Stomach (tissue), 8 donors: ENCODE measurements at regions not wholly inside any gene's neighbourhood (a gene's known extent, or its start where the extent isn't known, plus 50 kb on each side); places are given as distances from the start of the nearest gene placed in this dataset.

Experiments used
- DNase-seq, 2 donors: peaks; one replicate each; pipeline versions ENCODE4 v3.0.0 to v3.0.0-alpha.2; 2013 to 2019
- H3K27ac ChIP-seq, 5 donors: fragments of 200-600 bp in 4 of 5; sonication (generic) in 4 of 5; one replicate each; pipeline ENCODE4 v1.5.1; 2013 to 2019; ENCODE audit warnings: mild to moderate bottlenecking in 1 of 5, moderate library complexity in 1 of 5
- H3K27me3 ChIP-seq, 3 donors: fragments of 200-600 bp; sonication (generic); one replicate each; pipeline ENCODE4 v1.5.1; 2017 to 2019; ENCODE audit warnings: mixed run types in 1 of 3
- H3K36me3 ChIP-seq, 4 donors: fragments of 200-600 bp; sonication (generic); 1 replicate in 3 of 4; 2 replicates in 1 of 4; pipeline ENCODE4 v1.5.1; 2016 to 2019
- H3K4me1 ChIP-seq, 4 donors: fragments of 200-600 bp; sonication (generic); one replicate each; pipeline ENCODE4 v1.5.1; 2016 to 2019
- H3K4me3 ChIP-seq, 4 donors: fragments of 200-600 bp; sonication (generic) in 3 of 4; one replicate each; pipeline ENCODE4 v1.5.1; 2016 to 2019; ENCODE audit warnings: mild to moderate bottlenecking in 1 of 4
- H3K9me3 ChIP-seq, 4 donors: fragments of 200-600 bp; sonication (generic); one replicate each; pipeline ENCODE4 v1.5.1; 2016 to 2019
- CTCF ChIP-seq, 7 experiments: fragments of 450-650 bp in 4 of 7; fragments of 200-600 bp in 3 of 7; sonication (generic) in 3 of 7; IDR thresholded peaks; one replicate each; pipeline ENCODE4 v1.5.1; 2016 to 2019; ENCODE audit warnings: antibody characterized with exemption in 7 of 7, control low read depth in 2 of 7, mild to moderate bottlenecking in 1 of 7
- EP300 ChIP-seq: sonication (generic); formaldehyde crosslinking; IDR thresholded peaks from one replicate; pipeline ENCODE4 v1.6.1; 2017; ENCODE audit warnings: antibody characterized with exemption
- POLR2A ChIP-seq, 4 donors: fragments of 450-650 bp; IDR thresholded peaks; one replicate each; pipeline ENCODE4 v1.6.1; 2016; ENCODE audit warnings: antibody characterized with exemption in 4 of 4, control low read depth in 2 of 4, mild to moderate bottlenecking in 1 of 4, moderate library complexity in 1 of 4
- POLR2AphosphoS5 ChIP-seq, 3 donors: sonication (generic); formaldehyde crosslinking; IDR thresholded peaks; one replicate each; pipeline ENCODE4 v1.6.1; 2016; ENCODE audit warnings: antibody characterized with exemption in 3 of 3
- WGBS, 5 donors: extraction: QIAGEN DNeasy Blood & Tissue Kit in 3 of 5; methylation state at CpG; one replicate each; pipeline versions ENCODE4 v1.1.5 to v1.1.7; 2013 to 2018; 5-methylcytosine and 5-hydroxymethylcytosine counted together
- intact Hi-C: fragments of 100-400 bp; cut with DNase I; formaldehyde crosslinking; loops from one replicate; pipeline ENCODE4 v1.15.1; 2023; ENCODE audit warnings: low total_unique reads
- donor health status: healthy with polysubstance abuse.
- donor health status: Bipolar disorder and iron deficiency.
- donor health status: healthy.

- no peaks in the 10 kb centered on the region for H3K36me3 ChIP-seq
- TF ChIP-seq POLR2A (IDR thresholded peaks at IDR 0.05), result no peak
- no peak for TF ChIP-seq EP300
- no peak for TF ChIP-seq POLR2AphosphoS5 (IDR thresholded peaks at IDR 0.05)
- TF ChIP-seq CTCF (IDR thresholded peaks at IDR 0.05), result no peak
- H3K4me3 ChIP-seq, result no peak overlapping the region
- no peak for DNase-seq
- no peaks in the 10 kb centered on the region for H3K9me3 ChIP-seq
- H3K4me1 ChIP-seq, result no peaks in the 10 kb centered on the region
- WGBS, 5 donors, result 85 to 95% (median 92%) methylated on average over 3 of the region's 3 CpGs
- no peaks in the 10 kb centered on the region for H3K27me3 ChIP-seq
- intact Hi-C loops, result no loop called here
- no peak overlapping the region for H3K27ac ChIP-seq
Measured at GRCh38 chr6:130603391-130603790, 223.8 kb upstream of the SMLR1 start.

GRCh38 chr6:130604841-130605399, 222.3 kb upstream of the SMLR1 start:
- intact Hi-C loops, result no loop called here
- H3K27ac ChIP-seq, result no peak overlapping the region
- TF ChIP-seq CTCF (IDR thresholded peaks at IDR 0.05) (no peak), POLR2A (IDR thresholded peaks at IDR 0.05) (no peak), EP300 (no peak), POLR2AphosphoS5 (IDR thresholded peaks at IDR 0.05) (no peak)
- WGBS, 5 donors, result 49 to 62% (median 57%) methylated on average over 2 of the region's 2 CpGs
- H3K9me3 ChIP-seq, result no peaks in the 10 kb centered on the region
- DNase-seq, result peak in 1 of 2 donors; percentile 3
- H3K4me1 ChIP-seq, result no peaks in the 10 kb centered on the region
- H3K4me3 ChIP-seq, result no peak overlapping the region
- H3K27me3 ChIP-seq, result no peaks in the 10 kb centered on the region
- no peaks in the 10 kb centered on the region for H3K36me3 ChIP-seq

- intact Hi-C loops, result no loop called here
- Histone ChIP-seq H3K27me3 (no peaks in the 10 kb centered on the region), H3K36me3 (no peaks in the 10 kb centered on the region), H3K4me1 (no peaks in the 10 kb centered on the region), H3K27ac (no peak overlapping the region), H3K4me3 (no peak overlapping the region), H3K9me3 (no peaks in the 10 kb centered on the region)
- peak in 1 of 2 donors; percentile 31 for DNase-seq
- no peak for TF ChIP-seq EP300
- no peak for TF ChIP-seq CTCF (IDR thresholded peaks at IDR 0.05)
- WGBS, 5 donors, result 47 to 68% (median 67%) methylated on average over 2 of the region's 2 CpGs
Measured at GRCh38 chr6:130610303-130610702, 216.9 kb upstream of the SMLR1 start.

GRCh38 chr6:130611366-130611765, 215.8 kb upstream of the SMLR1 start:
- Histone ChIP-seq H3K4me1 (no peaks in the 10 kb centered on the region), H3K36me3 (no peaks in the 10 kb centered on the region), H3K4me3 (no peak overlapping the region), H3K27me3 (no peaks in the 10 kb centered on the region), H3K27ac (no peak overlapping the region), H3K9me3 (no peaks in the 10 kb centered on the region)
- TF ChIP-seq CTCF (IDR thresholded peaks at IDR 0.05), result no peak
- TF ChIP-seq POLR2AphosphoS5 (IDR thresholded peaks at IDR 0.05), result no peak
- no peak for TF ChIP-seq EP300
- TF ChIP-seq POLR2A (IDR thresholded peaks at IDR 0.05), result no peak
- intact Hi-C loops, result no loop called here
- DNase-seq, result no peak
- WGBS, 5 donors, result 64 to 78% (median 72%) methylated on average over 7 of the region's 7 CpGs
